HCT116 (cell line): ENCODE measurements at regions not wholly inside any gene's neighbourhood (a gene's known extent, or its start where the extent isn't known, plus 50 kb on each side); places are given as distances from the start of the nearest gene placed in this dataset.

Experiments
- ATAC-seq: fragments of 200-7000 bp; cut with Tn5 transposase; 2 replicates; pipeline ENCODE4 v1.9.1; 2020; ENCODE audit warnings: mild to moderate bottlenecking, moderate library complexity
- BruUV-seq: library from RNA; stranded (reverse); fragments of 400-500 nt; replicated peaks from 2 replicates; lab custom pipeline; 2021; lab: Mats Ljungman, UMichigan
- CTCF ChIA-PET: fragments of 300-600 bp; sonication (Branson Sonifier 250); formaldehyde crosslinking; loops from one replicate; lab custom pipeline; 2021; ENCODE audit warnings: antibody characterized with exemption; lab: Charles Lee
- POLR2A ChIA-PET: fragments of 300-600, 350-600 bp; sonication (Branson Sonifier 250); formaldehyde crosslinking; loops from one replicate; lab custom pipeline; 2021; ENCODE audit warnings: antibody characterized with exemption; lab: Charles Lee
- RAD21 ChIA-PET, 2 experiments: fragments of 300-600 bp; sonication (Branson Sonifier 250); formaldehyde crosslinking; loops; one replicate each; lab custom pipeline; 2023; ENCODE audit warnings: low total read pairs in 2 of 2; ENCODE audit not compliant: uncharacterized antibody in 2 of 2, unreplicated experiment in 2 of 2, low non-redundant PET in 1 of 2; lab: Charles Lee
- DNase-seq: peaks from one replicate; pipeline ENCODE4 v3.0.0-alpha.2; 2010; ENCODE audit warnings: low read depth, low spot score
- H2AFZ ChIP-seq: fragments of 200-600 bp; shearing (Covaris generic), sonication (generic); 2 replicates; pipeline ENCODE4 v1.6.1; 2017; ENCODE audit warnings: low read depth, mixed run types, mixed read lengths, antibody characterized with exemption, low read length; ENCODE audit not compliant: poor library complexity, severe bottlenecking
- H3K27ac ChIP-seq: 2 replicates; pipeline ENCODE4 v1.5.1; 2012; ENCODE audit warnings: low read depth, low read length
- H3K27me3 ChIP-seq: fragments of 200-600 bp; sonication (generic); 2 replicates; pipeline ENCODE4 v1.6.1; 2016; ENCODE audit warnings: mixed run types, low read length, mixed read lengths; ENCODE audit not compliant: insufficient read depth
- H3K36me3 ChIP-seq, 2 experiments: fragments of 200-500 bp in 1 of 2; fragments of 200-600 bp in 1 of 2; sonication (Bioruptor generic) in 1 of 2; sonication (generic) in 1 of 2; 2 replicates each; pipeline versions ENCODE4 v1.5.1 to v1.6.1; 2014 to 2016; ENCODE audit warnings: low read length in 2 of 2, inconsistent platforms in 1 of 2, mixed read lengths in 1 of 2, mixed run types in 1 of 2; ENCODE audit not compliant: insufficient read depth in 2 of 2, control insufficient read depth in 1 of 2
- H3K4me1 ChIP-seq, 2 experiments: fragments of 200-600 bp in 1 of 2; sonication (generic) in 1 of 2; 2 replicates each; pipeline versions ENCODE4 v1.5.1 to v1.6.1; 2012 to 2017; ENCODE audit warnings: low read length in 2 of 2, inconsistent platforms in 1 of 2, mild to moderate bottlenecking in 1 of 2, mixed read lengths in 1 of 2, mixed run types in 1 of 2, moderate library complexity in 1 of 2; ENCODE audit not compliant: insufficient read depth in 2 of 2, control insufficient read depth in 1 of 2
- H3K4me2 ChIP-seq: fragments of 200-600 bp; sonication (generic); 2 replicates; pipeline ENCODE4 v1.6.1; 2017; ENCODE audit warnings: mixed run types, low read length, mixed read lengths
- H3K4me3 ChIP-seq, 2 experiments: fragments of 200-600 bp in 1 of 2; sonication (generic) in 1 of 2; replicated peaks in 1 of 2; 2 replicates each; pipeline ENCODE4 v1.5.1; 2011 to 2016; ENCODE audit warnings: low read length in 2 of 2, control low read depth in 1 of 2, low read depth in 1 of 2, mild to moderate bottlenecking in 1 of 2, mixed read lengths in 1 of 2, mixed run types in 1 of 2
- H3K79me2 ChIP-seq: fragments of 200-600 bp; sonication (generic); 2 replicates; pipeline ENCODE4 v1.6.1; 2017; ENCODE audit warnings: mild to moderate bottlenecking, mixed run types, low read length, moderate library complexity, mixed read lengths; ENCODE audit not compliant: insufficient read depth
- H3K9ac ChIP-seq: fragments of 200-600 bp; sonication (generic); 2 replicates; pipeline ENCODE4 v1.6.1; 2016; ENCODE audit warnings: low read length, mixed read lengths
- H3K9me2 ChIP-seq: fragments of 200-600 bp; sonication (generic), shearing (Covaris generic); 2 replicates; pipeline ENCODE4 v1.6.1; 2017; ENCODE audit warnings: mixed run types, mild to moderate bottlenecking, moderate library complexity; ENCODE audit not compliant: insufficient read depth
- H3K9me3 ChIP-seq, 2 experiments: fragments of 200-500 bp in 1 of 2; fragments of 200-600 bp in 1 of 2; sonication (Bioruptor generic) in 1 of 2; sonication (generic) in 1 of 2; 2 replicates each; pipeline ENCODE4 v1.6.1; 2014 to 2017; ENCODE audit warnings: low read length in 2 of 2, mixed read lengths in 2 of 2, inconsistent platforms in 1 of 2, low read depth in 1 of 2, mild to moderate bottlenecking in 1 of 2, mixed run types in 1 of 2, moderate library complexity in 1 of 2; ENCODE audit not compliant: control insufficient read depth in 1 of 2, insufficient read depth in 1 of 2
- H4K20me1 ChIP-seq: fragments of 200-600 bp; sonication (generic), shearing (Covaris generic); 2 replicates; pipeline ENCODE4 v1.6.1; 2017; ENCODE audit warnings: mixed run types, mild to moderate bottlenecking, moderate library complexity; ENCODE audit not compliant: insufficient read depth
- CBX3 ChIP-seq: IDR thresholded peaks from 2 replicates; pipeline ENCODE4 v1.6.1; 2012; ENCODE audit warnings: low read depth
- CEBPB ChIP-seq: IDR thresholded peaks from 2 replicates; pipeline ENCODE4 v1.6.1; 2012; ENCODE audit warnings: low read depth
- EGR1 ChIP-seq: IDR thresholded peaks from 2 replicates; pipeline ENCODE4 v1.6.1; 2012; ENCODE audit warnings: low read depth
- ELF1 ChIP-seq: IDR thresholded peaks from 2 replicates; pipeline ENCODE4 v1.6.1; 2012; ENCODE audit warnings: low read depth, borderline replicate concordance
- EZH2 ChIP-seq: fragments of 200-600 bp; sonication (generic); IDR thresholded peaks from 2 replicates; pipeline ENCODE4 v1.6.1; 2017; ENCODE audit warnings: antibody characterized with exemption, mixed run types
- EZH2phosphoT487 ChIP-seq: fragments of 200-600 bp; IDR thresholded peaks from 2 replicates; pipeline ENCODE4 v1.6.1; 2018; ENCODE audit warnings: antibody characterized with exemption, borderline replicate concordance
- FOSL1 ChIP-seq: IDR thresholded peaks from 2 replicates; pipeline ENCODE4 v1.6.1; 2012; ENCODE audit warnings: low read depth
- MAX ChIP-seq: IDR thresholded peaks from 2 replicates; pipeline ENCODE4 v1.6.1; 2012
- POLR2A ChIP-seq: IDR thresholded peaks from 2 replicates; pipeline ENCODE4 v1.7.0; 2011; ENCODE audit warnings: borderline replicate concordance; ENCODE audit not compliant: insufficient read depth, insufficient read length; ENCODE audit errors: extremely low read depth
- POLR2AphosphoS5 ChIP-seq: IDR thresholded peaks from 2 replicates; pipeline ENCODE4 v1.6.1; 2011; ENCODE audit warnings: mild to moderate bottlenecking, low read depth, low read length, moderate library complexity
- RAD21 ChIP-seq: IDR thresholded peaks from 2 replicates; pipeline ENCODE4 v1.6.1; 2012; ENCODE audit warnings: low read depth, mild to moderate bottlenecking
- SIN3A ChIP-seq: IDR thresholded peaks from 2 replicates; pipeline ENCODE4 v1.6.1; 2012; ENCODE audit warnings: low read depth
- SP1 ChIP-seq: IDR thresholded peaks from 2 replicates; pipeline ENCODE4 v1.6.1; 2012; ENCODE audit warnings: low read depth
- SRF ChIP-seq: IDR thresholded peaks from 2 replicates; pipeline ENCODE4 v1.6.1; 2012; ENCODE audit warnings: low read depth
- TCF7L2 ChIP-seq: IDR thresholded peaks from 2 replicates; pipeline ENCODE4 v1.7.0; 2011; ENCODE audit warnings: borderline replicate concordance, inconsistent platforms; ENCODE audit not compliant: insufficient read depth, insufficient read length; ENCODE audit errors: extremely low read depth
- YY1 ChIP-seq: IDR thresholded peaks from 2 replicates; pipeline ENCODE4 v1.6.1; 2011; ENCODE audit warnings: low read length, low read depth, moderate library complexity, mild to moderate bottlenecking; ENCODE audit not compliant: insufficient replicate concordance; ENCODE audit errors: extremely low read depth
- ZFX ChIP-seq: fragments of 450-650 bp; IDR thresholded peaks from 2 replicates; pipeline ENCODE4 v1.6.1; 2017
- ZNF274 ChIP-seq: fragments of 200-500 bp; sonication (Bioruptor generic); IDR thresholded peaks from 2 replicates; pipeline ENCODE4 v1.6.1; 2014; ENCODE audit warnings: mild to moderate bottlenecking, low read depth, low read length, inconsistent platforms
- intact Hi-C: fragments of 100-400 bp; cut with micrococcal nuclease; formaldehyde crosslinking; loops from 2 replicates; pipeline ENCODE4 v1.10.0; 2022
- TF ChIP-seq, protein P1 (sequence below): IDR thresholded peaks from 2 replicates; pipeline ENCODE4 v1.6.1; 2011; ENCODE audit warnings: mild to moderate bottlenecking, low read length, moderate library complexity; ENCODE audit not compliant: insufficient replicate concordance; ENCODE audit errors: extremely low read depth
- TF ChIP-seq, protein P2 (sequence below): IDR thresholded peaks from 2 replicates; pipeline ENCODE4 v1.6.1; 2012; ENCODE audit warnings: low read depth

GRCh38 chr4:55270481-55270880 is 75.6 kb upstream of the SRD5A3 start:
- H3K9me3 ChIP-seq = no peaks in the 10 kb centered on the region
- intact Hi-C loops = no loop called here
- ChIA-PET CTCF (no interaction called here), POLR2A (no interaction called here), RAD21 (no interaction called here)
- H3K4me2 ChIP-seq = no peak overlapping the region
- H3K79me2 ChIP-seq = no peaks in the 10 kb centered on the region
- no peak overlapping the region for H2AFZ ChIP-seq
- no peak for ATAC-seq
- BruUV-seq = no TSS peak
- H3K36me3 ChIP-seq = no peaks in the 10 kb centered on the region
- no peak overlapping the region for H3K27ac ChIP-seq
- no peaks in the 10 kb centered on the region for H3K9me2 ChIP-seq
- no peak overlapping the region for H3K9ac ChIP-seq
- H4K20me1 ChIP-seq = no peaks in the 10 kb centered on the region
- 0 out of 2 replicates have a peak, but pooled peaks cover 8% of the 10 kb centered on the region for H3K27me3 ChIP-seq
- no peaks in the 10 kb centered on the region for H3K4me1 ChIP-seq
- no peak overlapping the region for H3K4me3 ChIP-seq
- DNase-seq = no peak
- no peak for TF ChIP-seq POLR2A
- TF ChIP-seq, protein P1, sequence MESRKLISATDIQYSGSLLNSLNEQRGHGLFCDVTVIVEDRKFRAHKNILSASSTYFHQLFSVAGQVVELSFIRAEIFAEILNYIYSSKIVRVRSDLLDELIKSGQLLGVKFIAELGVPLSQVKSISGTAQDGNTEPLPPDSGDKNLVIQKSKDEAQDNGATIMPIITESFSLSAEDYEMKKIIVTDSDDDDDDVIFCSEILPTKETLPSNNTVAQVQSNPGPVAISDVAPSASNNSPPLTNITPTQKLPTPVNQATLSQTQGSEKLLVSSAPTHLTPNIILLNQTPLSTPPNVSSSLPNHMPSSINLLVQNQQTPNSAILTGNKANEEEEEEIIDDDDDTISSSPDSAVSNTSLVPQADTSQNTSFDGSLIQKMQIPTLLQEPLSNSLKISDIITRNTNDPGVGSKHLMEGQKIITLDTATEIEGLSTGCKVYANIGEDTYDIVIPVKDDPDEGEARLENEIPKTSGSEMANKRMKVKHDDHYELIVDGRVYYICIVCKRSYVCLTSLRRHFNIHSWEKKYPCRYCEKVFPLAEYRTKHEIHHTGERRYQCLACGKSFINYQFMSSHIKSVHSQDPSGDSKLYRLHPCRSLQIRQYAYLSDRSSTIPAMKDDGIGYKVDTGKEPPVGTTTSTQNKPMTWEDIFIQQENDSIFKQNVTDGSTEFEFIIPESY = no peak
- TF ChIP-seq ZNF274 = no peak
- no peak for TF ChIP-seq TCF7L2
- TF ChIP-seq SIN3A = no peak
- TF ChIP-seq EGR1 = no peak
- TF ChIP-seq MAX = no peak
- no peak for TF ChIP-seq ZFX
- no peak for TF ChIP-seq RAD21
- no peak for TF ChIP-seq EZH2phosphoT487
- TF ChIP-seq EZH2 = no peak
- TF ChIP-seq SP1 = no peak
- TF ChIP-seq SRF = no peak
- TF ChIP-seq, protein P2, sequence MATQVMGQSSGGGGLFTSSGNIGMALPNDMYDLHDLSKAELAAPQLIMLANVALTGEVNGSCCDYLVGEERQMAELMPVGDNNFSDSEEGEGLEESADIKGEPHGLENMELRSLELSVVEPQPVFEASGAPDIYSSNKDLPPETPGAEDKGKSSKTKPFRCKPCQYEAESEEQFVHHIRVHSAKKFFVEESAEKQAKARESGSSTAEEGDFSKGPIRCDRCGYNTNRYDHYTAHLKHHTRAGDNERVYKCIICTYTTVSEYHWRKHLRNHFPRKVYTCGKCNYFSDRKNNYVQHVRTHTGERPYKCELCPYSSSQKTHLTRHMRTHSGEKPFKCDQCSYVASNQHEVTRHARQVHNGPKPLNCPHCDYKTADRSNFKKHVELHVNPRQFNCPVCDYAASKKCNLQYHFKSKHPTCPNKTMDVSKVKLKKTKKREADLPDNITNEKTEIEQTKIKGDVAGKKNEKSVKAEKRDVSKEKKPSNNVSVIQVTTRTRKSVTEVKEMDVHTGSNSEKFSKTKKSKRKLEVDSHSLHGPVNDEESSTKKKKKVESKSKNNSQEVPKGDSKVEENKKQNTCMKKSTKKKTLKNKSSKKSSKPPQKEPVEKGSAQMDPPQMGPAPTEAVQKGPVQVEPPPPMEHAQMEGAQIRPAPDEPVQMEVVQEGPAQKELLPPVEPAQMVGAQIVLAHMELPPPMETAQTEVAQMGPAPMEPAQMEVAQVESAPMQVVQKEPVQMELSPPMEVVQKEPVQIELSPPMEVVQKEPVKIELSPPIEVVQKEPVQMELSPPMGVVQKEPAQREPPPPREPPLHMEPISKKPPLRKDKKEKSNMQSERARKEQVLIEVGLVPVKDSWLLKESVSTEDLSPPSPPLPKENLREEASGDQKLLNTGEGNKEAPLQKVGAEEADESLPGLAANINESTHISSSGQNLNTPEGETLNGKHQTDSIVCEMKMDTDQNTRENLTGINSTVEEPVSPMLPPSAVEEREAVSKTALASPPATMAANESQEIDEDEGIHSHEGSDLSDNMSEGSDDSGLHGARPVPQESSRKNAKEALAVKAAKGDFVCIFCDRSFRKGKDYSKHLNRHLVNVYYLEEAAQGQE = no peak
- TF ChIP-seq CEBPB = no peak
- no peak for TF ChIP-seq CBX3
- TF ChIP-seq POLR2AphosphoS5 = no peak
- TF ChIP-seq FOSL1 = no peak
- no peak for TF ChIP-seq ELF1
- no peak for TF ChIP-seq YY1
